Natural killer cell treated with Interleukin-12 subunit alpha and Interleukin-12 subunit beta and Interleukin-15 and Interleukin-18, amount 100 ng/mL, for 72 hours (primary cell): ENCODE measurements at regions not wholly inside any gene's neighbourhood (a gene's known extent, or its start where the extent isn't known, plus 50 kb on each side); places are given as distances from the start of the nearest gene placed in this dataset.
A peak's percentile ranks its signal among the peaks of the same experiment; 100 is the strongest.
"Not testable (repeated sequence)": the region's sequence is repeated elsewhere in the genome, so short reads cannot be mapped to it uniquely, and the experiment has no call there.

Source experiments
- ATAC-seq, 2 donors: fragments of 150-1000 bp; cut with Tn5 transposase in 1 of 2; sonication (Bioruptor Pico), chemical (Tn5 transposase) in 1 of 2; 2 replicates each; pipeline ENCODE4 v1.10.0; 2021
- DNase-seq: peaks from one replicate; pipeline ENCODE4 v3.0.0; 2022; ENCODE audit warnings: low spot score
- H3K27ac Mint-ChIP-seq, 2 donors: 1 replicate in 1 of 2; 2 replicates in 1 of 2; pipeline ENCODE4 v1.8.0; 2022; ENCODE audit warnings: mixed read lengths in 2 of 2, mild to moderate bottlenecking in 1 of 2, moderate library complexity in 1 of 2
- H3K27me3 Mint-ChIP-seq, 2 donors: 1 replicate in 1 of 2; 2 replicates in 1 of 2; pipeline ENCODE4 v1.8.0; 2022; ENCODE audit warnings: mixed read lengths in 2 of 2
- H3K36me3 Mint-ChIP-seq: one replicate; pipeline ENCODE4 v1.8.0; 2022; ENCODE audit warnings: mixed read lengths
- H3K4me1 Mint-ChIP-seq, 2 donors: 1 replicate in 1 of 2; 2 replicates in 1 of 2; pipeline ENCODE4 v1.8.0; 2022; ENCODE audit warnings: low read depth in 2 of 2, mixed read lengths in 2 of 2, mild to moderate bottlenecking in 1 of 2
- H3K4me3 Mint-ChIP-seq: one replicate; pipeline ENCODE4 v1.8.0; 2022; ENCODE audit warnings: mixed read lengths
- H3K9me3 Mint-ChIP-seq: 2 replicates; pipeline ENCODE4 v1.8.0; 2022; ENCODE audit warnings: mixed read lengths

DNA sequence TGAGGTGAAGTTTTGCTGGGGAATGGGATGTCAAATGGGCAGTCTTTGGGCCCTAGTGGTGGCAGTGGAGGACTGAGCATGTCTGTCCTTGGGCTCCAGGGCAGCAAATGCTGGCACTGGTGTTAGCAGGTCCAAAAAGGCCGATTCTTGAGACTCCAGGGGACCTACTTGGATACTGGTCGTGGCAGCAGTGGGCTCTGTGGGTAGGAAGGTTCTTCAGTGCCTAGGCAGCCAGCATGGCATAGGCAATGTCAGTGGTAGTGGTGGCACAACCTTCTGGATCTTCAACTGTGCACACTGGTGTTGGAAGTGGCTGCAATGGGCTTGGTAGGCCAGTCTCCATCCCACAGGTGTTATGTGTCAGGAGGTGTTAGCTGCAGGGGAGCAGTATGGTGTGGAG, 334.7 kb upstream of the KITLG start:
- no peaks in the 10 kb centered on the region for H3K27me3 Mint-ChIP-seq
- peak in 1 of 2 donors; percentile 24 for ATAC-seq
- peaks cover 13% of the 10 kb centered on the region for H3K9me3 Mint-ChIP-seq
- no peak overlapping the region for H3K4me3 Mint-ChIP-seq
- DNase-seq: no peak
- peaks cover 5% of the 10 kb centered on the region for H3K36me3 Mint-ChIP-seq
- no peaks in the 10 kb centered on the region for H3K4me1 Mint-ChIP-seq
- H3K27ac Mint-ChIP-seq: no peak overlapping the region

- H3K4me1 Mint-ChIP-seq: no peaks in the 10 kb centered on the region
- H3K4me3 Mint-ChIP-seq: no peak overlapping the region
- ATAC-seq (no peak), DNase-seq (no peak)
- H3K27me3 Mint-ChIP-seq: no peaks in the 10 kb centered on the region
- no peak overlapping the region for H3K27ac Mint-ChIP-seq
- peaks cover under 1% of the 10 kb centered on the region for H3K36me3 Mint-ChIP-seq
- H3K9me3 Mint-ChIP-seq: peaks cover 16% of the 10 kb centered on the region
Measured at GRCh38 chr12:88909510-88909909, 329.2 kb upstream of the KITLG start.

- no peak overlapping the region for H3K4me3 Mint-ChIP-seq
- peaks cover 12% of the 10 kb centered on the region for H3K9me3 Mint-ChIP-seq
- H3K4me1 Mint-ChIP-seq: no peaks in the 10 kb centered on the region
- DNase-seq (no peak), ATAC-seq (no peak)
- H3K36me3 Mint-ChIP-seq: no peaks in the 10 kb centered on the region
- no peak overlapping the region for H3K27ac Mint-ChIP-seq
- H3K27me3 Mint-ChIP-seq: no peaks in the 10 kb centered on the region
Measured at GRCh38 chr12:88908345-88908744, 328.1 kb upstream of the KITLG start.

GRCh38 chr12:88904705-88905104, 324.4 kb upstream of the KITLG start:
- DNase-seq (no peak), ATAC-seq (no peak)
- H3K27ac Mint-ChIP-seq: no peak overlapping the region
- H3K27me3 Mint-ChIP-seq: no peaks in the 10 kb centered on the region
- no peaks in the 10 kb centered on the region for H3K36me3 Mint-ChIP-seq
- no peak overlapping the region for H3K4me3 Mint-ChIP-seq
- no peaks in the 10 kb centered on the region for H3K4me1 Mint-ChIP-seq
- H3K9me3 Mint-ChIP-seq: peaks cover 10% of the 10 kb centered on the region

GRCh38 chr12:88903333-88903732, 323.1 kb upstream of the KITLG start:
- no peak overlapping the region for H3K4me3 Mint-ChIP-seq
- ATAC-seq (no peak), DNase-seq (no peak)
- no peak overlapping the region for H3K27ac Mint-ChIP-seq
- H3K9me3 Mint-ChIP-seq: peaks cover 10% of the 10 kb centered on the region
- H3K4me1 Mint-ChIP-seq: no peaks in the 10 kb centered on the region
- H3K36me3 Mint-ChIP-seq: no peaks in the 10 kb centered on the region
- no peaks in the 10 kb centered on the region for H3K27me3 Mint-ChIP-seq

DNA sequence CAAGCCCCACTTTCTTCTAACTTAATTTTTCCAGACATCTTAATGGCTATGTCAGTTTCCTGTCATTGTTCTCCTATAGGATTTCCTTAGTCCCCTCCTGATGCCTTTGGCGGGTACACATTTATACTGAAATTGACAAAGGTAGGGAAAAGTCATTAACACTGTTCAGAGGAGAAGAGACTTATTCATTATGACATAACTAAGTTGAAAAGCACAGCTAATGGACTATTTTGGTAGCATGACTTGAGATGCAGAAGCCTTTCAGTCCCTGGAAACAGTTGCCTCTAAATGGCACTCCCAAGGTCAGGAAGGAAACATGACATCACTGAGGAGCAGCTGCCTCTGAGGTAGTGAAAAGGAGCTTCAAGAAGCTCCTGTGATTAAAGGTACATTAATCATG, 317.5 kb upstream of the KITLG start:
- no peaks in the 10 kb centered on the region for H3K9me3 Mint-ChIP-seq
- no peaks in the 10 kb centered on the region for H3K36me3 Mint-ChIP-seq
- no peak overlapping the region for H3K4me3 Mint-ChIP-seq
- DNase-seq (no peak), ATAC-seq (no peak)
- H3K27me3 Mint-ChIP-seq: no peaks in the 10 kb centered on the region
- no peak overlapping the region for H3K27ac Mint-ChIP-seq
- no peaks in the 10 kb centered on the region for H3K4me1 Mint-ChIP-seq

DNA sequence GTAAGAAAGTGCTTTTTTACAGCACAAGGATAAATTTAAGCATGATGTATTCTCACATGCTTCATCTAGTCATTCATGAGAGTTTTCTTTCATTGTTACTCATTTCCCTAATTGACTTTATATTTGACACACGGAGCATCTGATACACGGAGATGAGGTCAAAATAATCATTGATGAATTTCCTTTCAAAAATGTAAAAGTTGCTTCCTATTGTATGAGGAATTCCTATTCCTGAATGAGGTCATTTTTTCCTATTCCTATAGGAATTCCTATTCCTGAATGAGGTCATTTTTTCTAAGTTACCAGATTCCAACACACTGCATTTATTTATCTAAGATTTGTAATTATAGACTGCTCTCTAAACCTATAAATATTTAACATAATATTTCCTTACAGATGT, 316.7 kb upstream of the KITLG start:
- no peak for DNase-seq
- H3K27ac Mint-ChIP-seq: no peak overlapping the region
- no peak overlapping the region for H3K4me3 Mint-ChIP-seq
- H3K27me3 Mint-ChIP-seq: no peaks in the 10 kb centered on the region
- H3K36me3 Mint-ChIP-seq: no peaks in the 10 kb centered on the region
- no peaks in the 10 kb centered on the region for H3K9me3 Mint-ChIP-seq
- no peaks in the 10 kb centered on the region for H3K4me1 Mint-ChIP-seq
- ATAC-seq: no peak

DNA sequence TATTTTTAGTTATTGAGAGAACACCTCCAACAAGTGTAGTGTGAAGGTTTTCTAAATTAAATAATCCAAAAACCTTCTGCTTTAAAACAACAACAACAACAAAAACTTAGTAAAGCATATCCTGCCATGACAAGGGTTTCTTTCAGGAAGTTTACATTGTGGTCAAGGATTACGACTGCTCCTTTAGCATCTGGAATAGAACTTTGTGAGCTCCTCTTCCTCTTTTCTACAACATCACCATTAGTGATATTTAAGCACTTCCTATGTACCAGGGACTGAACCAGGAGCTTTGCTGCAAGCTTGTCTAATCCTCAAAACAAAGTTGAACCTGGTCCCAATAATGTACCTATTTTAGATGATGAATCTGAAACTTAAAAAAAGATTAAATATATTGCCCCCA, 315.4 kb upstream of the KITLG start:
- Mint-ChIP-seq H3K4me1 (no peaks in the 10 kb centered on the region), H3K9me3 (peaks cover 4% of the 10 kb centered on the region), H3K36me3 (no peaks in the 10 kb centered on the region), H3K4me3 (no peak overlapping the region), H3K27me3 (no peaks in the 10 kb centered on the region), H3K27ac (no peak overlapping the region)
- ATAC-seq (no peak), DNase-seq (no peak)

DNA sequence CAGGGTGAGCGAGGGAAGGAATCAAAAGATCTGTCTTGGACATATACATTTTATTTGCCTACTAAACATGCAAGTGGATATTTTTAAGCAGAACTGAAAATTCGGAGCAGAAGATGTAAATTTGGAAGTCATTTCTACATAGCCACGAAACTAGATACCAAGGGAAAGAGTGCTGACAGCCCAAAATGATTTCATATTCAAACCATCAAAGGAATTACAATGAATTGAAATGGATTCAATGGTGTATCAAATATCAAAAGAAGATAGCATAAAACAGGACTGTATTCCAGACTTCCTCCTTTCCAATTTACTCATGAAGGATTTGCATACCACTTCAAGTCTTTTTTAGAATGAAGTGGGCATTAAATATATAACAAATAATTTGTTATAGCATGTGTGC, 313.5 kb upstream of the KITLG start:
- no peak for ATAC-seq
- Mint-ChIP-seq H3K36me3 (no peaks in the 10 kb centered on the region), H3K4me1 (no peaks in the 10 kb centered on the region)

DNA sequence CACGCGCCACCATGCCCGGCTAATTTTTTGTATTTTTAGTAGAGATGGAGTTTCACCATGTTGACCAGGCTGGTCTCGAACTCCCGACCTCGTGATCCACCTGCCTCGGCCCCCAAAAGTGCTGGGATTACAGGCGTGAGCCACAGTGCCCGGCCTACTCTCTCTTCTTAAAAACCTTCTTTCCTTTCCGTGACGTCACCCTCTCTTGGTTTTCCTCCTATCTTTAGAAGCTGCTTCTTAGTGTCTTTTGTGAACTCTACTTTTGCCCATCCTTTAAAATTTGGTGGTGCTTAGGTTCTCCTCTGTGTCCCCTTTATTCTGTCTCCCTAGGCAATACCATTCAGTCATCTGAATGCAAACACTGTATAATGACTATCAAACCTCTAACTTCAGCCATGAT, 311.2 kb upstream of the KITLG start:
- not testable (repeated sequence) for DNase-seq, H3K27ac Mint-ChIP-seq, H3K4me3 Mint-ChIP-seq, ATAC-seq, H3K4me1 Mint-ChIP-seq, H3K36me3 Mint-ChIP-seq, H3K9me3 Mint-ChIP-seq, H3K27me3 Mint-ChIP-seq

More for the DNA sequence above, 313.5 kb upstream of the KITLG start:
- no peak overlapping the region for H3K27ac Mint-ChIP-seq
- no peak for DNase-seq
- no peaks in the 10 kb centered on the region for H3K27me3 Mint-ChIP-seq
- H3K4me3 Mint-ChIP-seq: no peak overlapping the region
- peaks cover 4% of the 10 kb centered on the region for H3K9me3 Mint-ChIP-seq

- no peaks in the 10 kb centered on the region for H3K27me3 Mint-ChIP-seq
- no peak for ATAC-seq
- H3K27ac Mint-ChIP-seq: no peak overlapping the region
- H3K9me3 Mint-ChIP-seq: peaks cover 4% of the 10 kb centered on the region
- DNase-seq: no peak
- H3K36me3 Mint-ChIP-seq: no peaks in the 10 kb centered on the region
- H3K4me1 Mint-ChIP-seq: no peaks in the 10 kb centered on the region
- H3K4me3 Mint-ChIP-seq: no peak overlapping the region
Measured at GRCh38 chr12:88889326-88890110, 309.2 kb upstream of the KITLG start.

DNA sequence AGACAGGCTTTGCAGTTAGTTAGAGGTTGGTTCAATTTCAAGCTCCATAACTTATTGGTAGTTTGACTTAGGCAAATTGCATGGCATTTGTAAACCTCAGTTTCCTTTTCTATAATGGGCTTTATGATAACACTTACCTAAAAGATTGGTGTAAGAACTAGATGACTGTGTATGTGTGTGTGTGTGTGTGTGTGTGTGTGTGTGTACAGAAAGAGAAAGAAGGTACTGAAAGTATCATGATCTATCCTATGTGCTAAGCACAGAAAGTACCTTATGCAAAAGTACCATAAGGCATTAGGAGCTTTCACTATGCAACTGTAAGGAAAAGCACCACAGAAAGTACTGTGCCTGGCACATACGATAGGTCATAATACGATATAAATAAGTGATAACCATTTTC, 304.3 kb upstream of the KITLG start:
- no peak for ATAC-seq
- Mint-ChIP-seq H3K36me3 (no peaks in the 10 kb centered on the region), H3K4me3 (no peak overlapping the region), H3K27ac (no peak overlapping the region), H3K27me3 (no peaks in the 10 kb centered on the region), H3K4me1 (no peaks in the 10 kb centered on the region), H3K9me3 (peaks cover 4% of the 10 kb centered on the region)
- no peak for DNase-seq

DNA sequence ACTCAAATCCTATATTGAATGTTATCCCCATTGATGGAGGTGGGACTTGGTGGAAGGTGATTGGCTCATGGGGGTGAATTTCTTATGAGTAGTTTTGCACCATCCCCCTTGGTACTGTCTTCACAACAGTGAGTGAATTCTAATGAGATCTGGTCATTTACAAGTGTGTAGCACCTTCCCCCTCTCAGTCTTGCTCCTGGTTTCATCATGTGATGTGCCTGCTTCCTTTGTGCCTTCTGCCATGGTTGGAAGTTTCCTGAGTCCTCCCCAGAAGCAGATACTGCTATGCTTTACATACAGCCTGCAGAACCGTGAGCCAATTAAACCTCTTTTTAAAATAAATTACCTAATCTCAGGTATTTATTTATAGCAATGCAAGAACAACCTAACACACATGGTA, 302.4 kb upstream of the KITLG start:
- H3K36me3 Mint-ChIP-seq: no peaks in the 10 kb centered on the region
- DNase-seq (no peak), ATAC-seq (no peak)
- no peak overlapping the region for H3K4me3 Mint-ChIP-seq
- H3K27ac Mint-ChIP-seq: no peak overlapping the region
- no peaks in the 10 kb centered on the region for H3K4me1 Mint-ChIP-seq
- peaks cover 4% of the 10 kb centered on the region for H3K9me3 Mint-ChIP-seq
- H3K27me3 Mint-ChIP-seq: no peaks in the 10 kb centered on the region

DNA sequence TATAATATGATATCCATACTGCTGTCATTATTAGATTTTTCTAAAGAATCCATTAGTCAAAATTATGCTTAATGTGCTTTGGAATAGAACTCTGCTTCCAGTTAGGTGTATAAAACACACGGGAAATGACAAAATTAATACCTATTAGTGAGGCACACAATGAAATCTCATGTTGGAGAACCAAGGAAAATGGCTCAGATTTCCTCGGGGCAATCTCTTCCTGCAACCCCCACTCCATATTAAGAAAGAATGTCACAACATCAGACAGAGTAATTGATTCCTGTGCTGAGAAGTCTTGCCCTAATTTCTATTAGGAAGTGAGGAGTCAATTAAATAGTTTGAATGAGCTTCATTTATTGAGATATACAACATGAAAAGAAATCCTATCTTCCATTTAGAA, 299.8 kb upstream of the KITLG start:
- no peak for ATAC-seq
- no peaks in the 10 kb centered on the region for H3K36me3 Mint-ChIP-seq
- H3K9me3 Mint-ChIP-seq: peaks cover 13% of the 10 kb centered on the region
- H3K27me3 Mint-ChIP-seq: no peaks in the 10 kb centered on the region
- H3K27ac Mint-ChIP-seq: no peak overlapping the region
- DNase-seq: no peak
- H3K4me1 Mint-ChIP-seq: no peaks in the 10 kb centered on the region
- no peak overlapping the region for H3K4me3 Mint-ChIP-seq

GRCh38 chr12:88878295-88878694, 298.0 kb upstream of the KITLG start:
- Mint-ChIP-seq H3K9me3 (peaks cover 13% of the 10 kb centered on the region), H3K4me3 (no peak overlapping the region), H3K27me3 (no peaks in the 10 kb centered on the region), H3K4me1 (no peaks in the 10 kb centered on the region), H3K27ac (no peak overlapping the region), H3K36me3 (no peaks in the 10 kb centered on the region)
- no peak for ATAC-seq
- DNase-seq: no peak
